Mucosa of descending colon (tissue), 3 donors: ENCODE measurements at regions not wholly inside any gene's neighbourhood (a gene's known extent, or its start where the extent isn't known, plus 50 kb on each side); places are given as distances from the start of the nearest gene placed in this dataset.

Experiments used
- ATAC-seq: fragments of 200-7000 bp; cut with Tn5 transposase; one replicate; pipeline ENCODE4 v1.9.1; 2020; ENCODE audit warnings: mild to moderate bottlenecking, moderate library complexity
- DNase-seq, 3 donors: peaks; one replicate each; pipeline ENCODE4 v3.0.0-alpha.2; 2020
- H3K36me3 ChIP-seq: fragments of 200-600 bp; one replicate; pipeline ENCODE4 v1.8.0; 2021; ENCODE audit warnings: low read depth, mild to moderate bottlenecking
- H3K4me1 ChIP-seq: fragments of 200-600 bp; one replicate; pipeline ENCODE4 v1.8.0; 2021; ENCODE audit warnings: low read depth, mild to moderate bottlenecking
- H3K4me3 ChIP-seq: fragments of 200-600 bp; one replicate; pipeline ENCODE4 v1.8.0; 2021; ENCODE audit warnings: mild to moderate bottlenecking
- H3K9me3 ChIP-seq: fragments of 200-600 bp; one replicate; pipeline ENCODE4 v1.8.0; 2021; ENCODE audit warnings: mild to moderate bottlenecking
- CTCF ChIP-seq: fragments of 200-600 bp; IDR thresholded peaks from one replicate; pipeline ENCODE4 v1.8.0; 2022; ENCODE audit warnings: antibody characterized with exemption, mild to moderate bottlenecking
- intact Hi-C, 2 donors: fragments of 100-400 bp; cut with DNase I in 1 of 2; cut with micrococcal nuclease in 1 of 2; formaldehyde crosslinking; loops; one replicate each; pipeline versions ENCODE4 v1.11.0 to v1.11.1; 2022; cut with DNase I, micrococcal nuclease
- donor health status: DM: no; HTN: no; CAD: no; lungs with moderate emphysema.
- donor health status: DM: no; HTN: no; CAD: no.
- donor health status: DM: no; HTN: yes; CAD: no.

- no peak for TF ChIP-seq CTCF
- no peak for ATAC-seq
- intact Hi-C loops: no loop called here
- H3K9me3 ChIP-seq: no peaks in the 10 kb centered on the region
- no peaks in the 10 kb centered on the region for H3K36me3 ChIP-seq
- no peak overlapping the region for H3K4me3 ChIP-seq
- H3K4me1 ChIP-seq: no peaks in the 10 kb centered on the region
- DNase-seq: no peak
Measured at GRCh38 chr1:104854529-104854928, 1104.8 kb downstream of the AMY1C start.

GRCh38 chr1:104855550-104855949, 1105.9 kb downstream of the AMY1C start:
- TF ChIP-seq CTCF: no peak
- DNase-seq: no peak
- no peaks in the 10 kb centered on the region for H3K36me3 ChIP-seq
- no peak overlapping the region for H3K4me3 ChIP-seq
- no peaks in the 10 kb centered on the region for H3K4me1 ChIP-seq
- H3K9me3 ChIP-seq: no peaks in the 10 kb centered on the region
- intact Hi-C loops: no loop called here
- ATAC-seq: no peak

- DNase-seq (no peak), ATAC-seq (no peak)
Measured at GRCh38 chr1:104856091-104856490, 1106.4 kb downstream of the AMY1C start.

GRCh38 chr1:104856518-104856917, 1106.8 kb downstream of the AMY1C start:
- Histone ChIP-seq H3K4me3 (no peak overlapping the region), H3K36me3 (no peaks in the 10 kb centered on the region), H3K4me1 (no peaks in the 10 kb centered on the region), H3K9me3 (no peaks in the 10 kb centered on the region)
- DNase-seq (no peak), ATAC-seq (no peak)
- no peak for TF ChIP-seq CTCF
- intact Hi-C loops: no loop called here

More at GRCh38 chr1:104856091-104856490, 1106.4 kb downstream of the AMY1C start:
- Histone ChIP-seq H3K36me3 (no peaks in the 10 kb centered on the region), H3K9me3 (no peaks in the 10 kb centered on the region), H3K4me3 (no peak overlapping the region), H3K4me1 (no peaks in the 10 kb centered on the region)
- intact Hi-C loops: no loop called here
- TF ChIP-seq CTCF: no peak

GRCh38 chr1:104868794-104869193, 1119.1 kb downstream of the AMY1C start:
- no peak for TF ChIP-seq CTCF
- no peak overlapping the region for H3K4me3 ChIP-seq
- no peaks in the 10 kb centered on the region for H3K9me3 ChIP-seq
- H3K4me1 ChIP-seq: no peaks in the 10 kb centered on the region
- H3K36me3 ChIP-seq: no peaks in the 10 kb centered on the region
- no peak for DNase-seq
- ATAC-seq: no peak
- intact Hi-C loops: no loop called here

GRCh38 chr1:104874044-104874443, 1124.3 kb downstream of the AMY1C start:
- ATAC-seq (no peak), DNase-seq (no peak)
- no peak overlapping the region for H3K4me3 ChIP-seq
- H3K9me3 ChIP-seq: no peaks in the 10 kb centered on the region
- TF ChIP-seq CTCF: no peak
- no peaks in the 10 kb centered on the region for H3K4me1 ChIP-seq
- no peaks in the 10 kb centered on the region for H3K36me3 ChIP-seq
- intact Hi-C loops: no loop called here
